KMS-11 (cell line): ENCODE measurements at regions not wholly inside any gene's neighbourhood (a gene's known extent, or its start where the extent isn't known, plus 50 kb on each side); places are given as distances from the start of the nearest gene placed in this dataset.

Source experiments
- H2AFZ ChIP-seq: fragments of 200-600 bp; sonication (generic); 2 replicates; pipeline ENCODE4 v1.6.1; 2016; ENCODE audit warnings: antibody characterized with exemption, mixed run types, low read depth
- H3K27ac ChIP-seq: fragments of 200-600 bp; sonication (generic); 2 replicates; pipeline ENCODE4 v1.6.1; 2016; ENCODE audit warnings: mild to moderate bottlenecking, mixed run types
- H3K27me3 ChIP-seq: fragments of 200-600 bp; sonication (generic); 2 replicates; pipeline ENCODE4 v1.6.1; 2017; ENCODE audit warnings: mild to moderate bottlenecking, low read depth, mixed run types, moderate library complexity; ENCODE audit not compliant: insufficient read depth
- H3K36me3 ChIP-seq: fragments of 200-600 bp; sonication (generic); 2 replicates; pipeline ENCODE4 v1.6.1; 2017; ENCODE audit warnings: mild to moderate bottlenecking, mixed run types; ENCODE audit not compliant: insufficient read depth
- H3K4me1 ChIP-seq: fragments of 200-600 bp; sonication (generic); 2 replicates; pipeline ENCODE4 v1.6.1; 2016; ENCODE audit warnings: mild to moderate bottlenecking, low read depth, mixed run types; ENCODE audit not compliant: poor library complexity, severe bottlenecking
- H3K4me2 ChIP-seq: fragments of 200-600 bp; sonication (generic); 2 replicates; pipeline ENCODE4 v1.7.0; 2016; ENCODE audit warnings: mild to moderate bottlenecking, mixed run types
- H3K4me3 ChIP-seq: fragments of 200-600 bp; sonication (generic); IDR thresholded peaks from 2 replicates; pipeline ENCODE4 v1.6.1; 2017; ENCODE audit warnings: low read depth, low read length, mixed read lengths; ENCODE audit not compliant: insufficient read depth
- H3K79me2 ChIP-seq: fragments of 200-600 bp; sonication (generic); 2 replicates; pipeline ENCODE4 v1.6.1; 2016; ENCODE audit warnings: low read depth, mixed run types; ENCODE audit not compliant: insufficient read depth
- H3K9ac ChIP-seq: fragments of 200-600 bp; sonication (generic); 2 replicates; pipeline ENCODE4 v1.6.1; 2016; ENCODE audit warnings: mild to moderate bottlenecking, mixed run types
- H4K20me1 ChIP-seq: fragments of 200-600 bp; sonication (generic); 2 replicates; pipeline ENCODE4 v1.6.1; 2016; ENCODE audit warnings: mild to moderate bottlenecking, mixed run types; ENCODE audit not compliant: insufficient read depth
- TF ChIP-seq, protein P1 (sequence below): fragments of 200-600 bp; sonication (generic); conservative IDR thresholded peaks from 2 replicates; pipeline ENCODE4 v1.6.1; 2017; ENCODE audit warnings: low read depth, mild to moderate bottlenecking, antibody characterized with exemption, low read length, moderate library complexity, mixed read lengths

DNA sequence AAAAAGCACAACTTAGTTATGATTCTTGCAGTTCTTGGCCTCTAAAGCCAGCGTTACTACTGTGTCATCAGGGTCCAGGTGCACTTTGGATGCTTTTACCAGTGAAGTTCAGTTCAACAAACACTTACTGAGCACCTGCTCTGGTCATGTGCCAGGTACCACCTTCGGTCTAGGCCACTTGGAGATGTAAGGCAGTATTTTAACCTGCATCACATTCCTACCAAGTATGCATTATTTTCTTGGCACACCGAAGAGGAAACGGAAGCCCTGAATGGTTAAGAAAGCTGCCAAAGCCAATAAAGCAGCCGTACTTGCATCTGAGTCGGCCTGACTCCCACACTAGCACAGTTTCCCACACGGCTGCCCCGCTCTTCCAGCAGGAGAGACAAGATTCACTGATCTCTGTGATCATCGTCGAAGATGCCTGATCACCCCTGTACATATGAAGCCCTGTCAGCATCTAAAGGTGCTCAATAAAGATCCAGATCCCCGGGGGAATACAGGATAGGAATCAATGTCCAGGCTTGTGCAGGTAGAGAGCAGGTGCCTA lies 427.1 kb downstream of the EIPR1 start:
- H4K20me1 ChIP-seq, result no peaks in the 10 kb centered on the region
- H3K4me3 ChIP-seq, result no peak overlapping the region
- no peaks in the 10 kb centered on the region for H3K79me2 ChIP-seq
- H3K36me3 ChIP-seq, result no peaks in the 10 kb centered on the region
- H3K9ac ChIP-seq, result no peak overlapping the region
- TF ChIP-seq, protein P1, sequence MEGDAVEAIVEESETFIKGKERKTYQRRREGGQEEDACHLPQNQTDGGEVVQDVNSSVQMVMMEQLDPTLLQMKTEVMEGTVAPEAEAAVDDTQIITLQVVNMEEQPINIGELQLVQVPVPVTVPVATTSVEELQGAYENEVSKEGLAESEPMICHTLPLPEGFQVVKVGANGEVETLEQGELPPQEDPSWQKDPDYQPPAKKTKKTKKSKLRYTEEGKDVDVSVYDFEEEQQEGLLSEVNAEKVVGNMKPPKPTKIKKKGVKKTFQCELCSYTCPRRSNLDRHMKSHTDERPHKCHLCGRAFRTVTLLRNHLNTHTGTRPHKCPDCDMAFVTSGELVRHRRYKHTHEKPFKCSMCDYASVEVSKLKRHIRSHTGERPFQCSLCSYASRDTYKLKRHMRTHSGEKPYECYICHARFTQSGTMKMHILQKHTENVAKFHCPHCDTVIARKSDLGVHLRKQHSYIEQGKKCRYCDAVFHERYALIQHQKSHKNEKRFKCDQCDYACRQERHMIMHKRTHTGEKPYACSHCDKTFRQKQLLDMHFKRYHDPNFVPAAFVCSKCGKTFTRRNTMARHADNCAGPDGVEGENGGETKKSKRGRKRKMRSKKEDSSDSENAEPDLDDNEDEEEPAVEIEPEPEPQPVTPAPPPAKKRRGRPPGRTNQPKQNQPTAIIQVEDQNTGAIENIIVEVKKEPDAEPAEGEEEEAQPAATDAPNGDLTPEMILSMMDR, result no peak
- H2AFZ ChIP-seq, result no peak overlapping the region
- no peak overlapping the region for H3K4me2 ChIP-seq
- no peak overlapping the region for H3K27ac ChIP-seq
- H3K27me3 ChIP-seq, result no peaks in the 10 kb centered on the region
- no peaks in the 10 kb centered on the region for H3K4me1 ChIP-seq

DNA sequence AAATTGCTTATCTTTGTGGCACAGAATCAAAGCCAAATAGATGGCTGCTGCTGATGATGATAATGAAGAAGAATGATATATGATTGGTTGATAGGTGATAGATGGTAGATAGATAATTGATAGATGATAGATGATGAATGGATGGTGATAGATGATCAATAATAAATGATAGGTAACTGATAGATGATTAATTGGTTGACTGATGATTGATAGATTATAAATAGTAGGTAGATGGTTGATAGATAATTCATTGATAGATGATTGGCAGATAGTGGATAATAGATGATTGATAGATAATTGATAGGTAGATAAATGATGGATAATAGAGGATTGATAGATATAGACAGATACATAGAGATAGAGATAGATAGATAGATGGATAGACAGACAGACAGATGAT lies 430.2 kb downstream of the EIPR1 start:
- Histone ChIP-seq H3K27ac (no peak overlapping the region), H3K4me1 (no peaks in the 10 kb centered on the region), H2AFZ (no peak overlapping the region), H3K36me3 (no peaks in the 10 kb centered on the region), H4K20me1 (no peaks in the 10 kb centered on the region), H3K4me3 (no peak overlapping the region), H3K79me2 (no peaks in the 10 kb centered on the region), H3K9ac (no peak overlapping the region), H3K4me2 (no peak overlapping the region), H3K27me3 (no peaks in the 10 kb centered on the region)
- TF ChIP-seq, protein P1, result no peak

DNA sequence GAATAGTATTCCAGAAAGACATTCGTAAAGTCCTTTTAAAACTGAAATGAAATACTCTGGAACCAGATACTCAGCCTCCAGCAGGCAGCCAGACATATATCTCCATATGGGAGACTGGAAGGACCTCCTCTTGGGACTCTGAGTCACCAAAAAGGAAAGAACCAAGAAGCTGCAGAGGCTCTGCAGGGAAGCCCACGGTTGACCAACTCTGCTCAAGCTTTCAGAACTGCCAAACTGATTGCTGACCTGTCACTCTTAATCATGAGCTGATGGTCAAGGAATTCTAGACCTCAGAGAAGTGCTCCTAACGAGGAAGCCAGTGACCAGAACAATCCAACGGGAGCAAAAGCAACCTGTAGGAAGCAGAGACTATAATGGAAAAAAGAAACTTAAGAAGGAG lies 434.7 kb downstream of the EIPR1 start:
- Histone ChIP-seq H3K27ac (no peak overlapping the region), H3K4me2 (no peak overlapping the region), H3K27me3 (no peaks in the 10 kb centered on the region), H4K20me1 (no peaks in the 10 kb centered on the region), H3K36me3 (no peaks in the 10 kb centered on the region), H3K4me3 (no peak overlapping the region), H3K4me1 (no peaks in the 10 kb centered on the region), H2AFZ (no peak overlapping the region), H3K9ac (no peak overlapping the region), H3K79me2 (no peaks in the 10 kb centered on the region)
- TF ChIP-seq, protein P1, result no peak

DNA sequence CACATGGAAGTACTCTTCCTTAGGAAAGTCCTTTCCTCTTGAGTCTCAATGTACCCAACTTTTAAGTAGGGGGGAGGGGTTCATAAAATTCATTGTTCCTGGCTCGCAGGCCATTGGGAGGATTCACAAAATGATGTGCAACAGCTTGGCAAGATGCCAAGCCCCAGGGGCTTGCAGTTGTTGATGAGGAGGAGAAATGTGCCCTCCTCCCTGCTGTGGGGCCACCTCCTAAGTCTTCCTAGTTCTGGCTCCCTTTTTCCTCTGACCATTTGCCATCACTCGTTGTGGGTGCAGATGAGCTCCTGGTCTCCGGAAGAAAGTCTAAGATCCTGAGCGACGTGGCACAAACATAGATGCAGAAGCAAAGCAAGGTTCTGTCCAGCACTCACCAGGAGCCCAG lies 435.4 kb downstream of the EIPR1 start:
- Histone ChIP-seq H3K79me2 (no peaks in the 10 kb centered on the region), H3K27ac (no peak overlapping the region), H2AFZ (no peak overlapping the region), H3K27me3 (no peaks in the 10 kb centered on the region), H3K4me1 (no peaks in the 10 kb centered on the region), H3K36me3 (no peaks in the 10 kb centered on the region), H3K4me2 (no peak overlapping the region), H3K4me3 (no peak overlapping the region), H4K20me1 (no peaks in the 10 kb centered on the region), H3K9ac (no peak overlapping the region)
- TF ChIP-seq, protein P1, result no peak
